GM19035 (cell line): ENCODE measurements at regions not wholly inside any gene's neighbourhood (a gene's known extent, or its start where the extent isn't known, plus 50 kb on each side); places are given as distances from the start of the nearest gene placed in this dataset.
"Not testable (repeated sequence)": the region's sequence is repeated elsewhere in the genome, so short reads cannot be mapped to it uniquely, and the experiment has no call there.

Experiments
- ATAC-seq: cut with Tn5 transposase; IDR thresholded peaks from one replicate; pipeline ENCODE4 v1.9.1; 2021; ENCODE audit not compliant: unreplicated experiment

- ATAC-seq, result no peak
Observed at GRCh38 chr6:9744119-9744518, 670.8 kb downstream of the TFAP2A start.

- ATAC-seq, result no peak
Observed at GRCh38 chr6:9732056-9732455, 682.8 kb downstream of the TFAP2A start.

- ATAC-seq, result not testable (repeated sequence)
Observed at GRCh38 chr6:9725776-9726175, 689.1 kb downstream of the TFAP2A start.

- no peak for ATAC-seq
Observed at GRCh38 chr6:9717568-9717967, 697.3 kb downstream of the TFAP2A start.

GRCh38 chr6:9711365-9711764, 703.5 kb downstream of the TFAP2A start:
- no peak for ATAC-seq

- no peak for ATAC-seq
Observed at GRCh38 chr6:9710574-9710973, 704.3 kb downstream of the TFAP2A start.

GRCh38 chr6:9708600-9708999, 706.3 kb downstream of the TFAP2A start:
- no peak for ATAC-seq

GRCh38 chr6:9704989-9705388, 709.9 kb downstream of the TFAP2A start:
- ATAC-seq, result no peak

- no peak for ATAC-seq
Observed at GRCh38 chr6:9702914-9703313, 712.0 kb downstream of the TFAP2A start.

- ATAC-seq, result no peak
Observed at GRCh38 chr6:9699888-9700287, 715.0 kb downstream of the TFAP2A start.

GRCh38 chr6:9697263-9697931, 717.5 kb downstream of the TFAP2A start:
- ATAC-seq, result no peak

- no peak for ATAC-seq
Observed at GRCh38 chr6:9690388-9690787, 724.5 kb downstream of the TFAP2A start.

GRCh38 chr6:9680727-9681126, 734.1 kb downstream of the TFAP2A start:
- not testable (repeated sequence) for ATAC-seq

- no peak for ATAC-seq
Observed at GRCh38 chr6:9675122-9675521, 739.8 kb downstream of the TFAP2A start.

- ATAC-seq, result no peak
Observed at GRCh38 chr6:9659848-9660247, 755.0 kb downstream of the TFAP2A start.

- no peak for ATAC-seq
Observed at GRCh38 chr6:9657994-9658393, 756.9 kb downstream of the TFAP2A start.

GRCh38 chr6:9647599-9647998, 767.3 kb downstream of the TFAP2A start:
- no peak for ATAC-seq

- ATAC-seq, result no peak
Observed at GRCh38 chr6:9647071-9647445, 767.8 kb downstream of the TFAP2A start.

GRCh38 chr6:9646342-9647070, 768.4 kb downstream of the TFAP2A start:
- ATAC-seq, result no peak

GRCh38 chr6:9638861-9639260, 776.0 kb downstream of the TFAP2A start:
- ATAC-seq, result no peak

- no peak for ATAC-seq
Observed at GRCh38 chr6:9634776-9635175, 780.1 kb downstream of the TFAP2A start.

- no peak for ATAC-seq
Observed at GRCh38 chr6:9632026-9632425, 782.8 kb downstream of the TFAP2A start.

GRCh38 chr6:9628819-9629218, 786.1 kb downstream of the TFAP2A start:
- ATAC-seq, result no peak
